Stomach (tissue), 4 donors: ENCODE measurements at regions not wholly inside any gene's neighbourhood (a gene's known extent, or its start where the extent isn't known, plus 50 kb on each side); places are given as distances from the start of the nearest gene placed in this dataset.
"Not testable (repeated sequence)": the region's sequence is repeated elsewhere in the genome, so short reads cannot be mapped to it uniquely, and the experiment has no call there.

Source experiments
- POLR2AphosphoS5 ChIP-seq, 3 donors: sonication (generic); formaldehyde crosslinking; IDR thresholded peaks; one replicate each; pipeline ENCODE4 v1.6.1; 2016; ENCODE audit warnings: antibody characterized with exemption in 3 of 3
- TF ChIP-seq, protein P1 (sequence below), 7 experiments: fragments of 450-650 bp in 4 of 7; fragments of 200-600 bp in 3 of 7; sonication (generic) in 3 of 7; IDR thresholded peaks; one replicate each; pipeline ENCODE4 v1.5.1; 2016 to 2019; ENCODE audit warnings: antibody characterized with exemption in 7 of 7, control low read depth in 2 of 7, mild to moderate bottlenecking in 1 of 7

DNA sequence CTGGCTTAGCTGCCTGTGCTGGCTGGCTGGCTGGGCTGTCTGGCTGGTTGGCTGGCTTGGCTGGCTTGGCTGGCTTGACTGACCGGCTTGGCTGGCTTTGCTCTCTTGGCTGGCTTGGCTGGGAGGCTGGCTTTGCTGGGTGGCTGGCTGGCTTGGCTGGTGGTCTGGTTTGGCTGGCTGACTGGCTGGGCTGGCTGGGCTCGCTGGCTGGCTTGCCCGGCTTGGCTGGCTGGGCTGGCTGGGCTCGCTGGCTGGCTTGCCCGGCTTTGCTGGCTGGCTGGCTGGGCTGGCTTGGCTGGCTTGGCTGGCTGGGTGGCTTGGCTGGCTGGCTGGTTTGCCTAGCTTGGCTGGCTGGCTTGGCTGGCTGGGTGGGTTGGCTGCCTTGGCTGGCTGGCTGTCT, 438.7 kb downstream of the GOLGA6L6 start:
- TF ChIP-seq, protein P1, sequence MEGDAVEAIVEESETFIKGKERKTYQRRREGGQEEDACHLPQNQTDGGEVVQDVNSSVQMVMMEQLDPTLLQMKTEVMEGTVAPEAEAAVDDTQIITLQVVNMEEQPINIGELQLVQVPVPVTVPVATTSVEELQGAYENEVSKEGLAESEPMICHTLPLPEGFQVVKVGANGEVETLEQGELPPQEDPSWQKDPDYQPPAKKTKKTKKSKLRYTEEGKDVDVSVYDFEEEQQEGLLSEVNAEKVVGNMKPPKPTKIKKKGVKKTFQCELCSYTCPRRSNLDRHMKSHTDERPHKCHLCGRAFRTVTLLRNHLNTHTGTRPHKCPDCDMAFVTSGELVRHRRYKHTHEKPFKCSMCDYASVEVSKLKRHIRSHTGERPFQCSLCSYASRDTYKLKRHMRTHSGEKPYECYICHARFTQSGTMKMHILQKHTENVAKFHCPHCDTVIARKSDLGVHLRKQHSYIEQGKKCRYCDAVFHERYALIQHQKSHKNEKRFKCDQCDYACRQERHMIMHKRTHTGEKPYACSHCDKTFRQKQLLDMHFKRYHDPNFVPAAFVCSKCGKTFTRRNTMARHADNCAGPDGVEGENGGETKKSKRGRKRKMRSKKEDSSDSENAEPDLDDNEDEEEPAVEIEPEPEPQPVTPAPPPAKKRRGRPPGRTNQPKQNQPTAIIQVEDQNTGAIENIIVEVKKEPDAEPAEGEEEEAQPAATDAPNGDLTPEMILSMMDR (IDR thresholded peaks at IDR 0.05): not testable (repeated sequence)
- TF ChIP-seq POLR2AphosphoS5 (IDR thresholded peaks at IDR 0.05): not testable (repeated sequence)
